Upper lobe of left lung (tissue), 6 donors: ENCODE measurements at regions not wholly inside any gene's neighbourhood (a gene's known extent, or its start where the extent isn't known, plus 50 kb on each side); places are given as distances from the start of the nearest gene placed in this dataset.

ENCODE experiments used
- ATAC-seq, 2 donors: fragments of 200-7000 bp; cut with Tn5 transposase; one replicate each; pipeline ENCODE4 v1.9.1; 2022; ENCODE audit warnings: mild to moderate bottlenecking in 2 of 2, moderate library complexity in 2 of 2; ENCODE audit not compliant: low FRiP score in 2 of 2
- DNase-seq, 2 donors: peaks; one replicate each; pipeline ENCODE4 v3.0.0-alpha.2; 2019 to 2020
- H3K27ac ChIP-seq, 4 donors: fragments of 200-600 bp; sonication (generic); one replicate each; pipeline ENCODE4 v1.5.1; 2016 to 2019
- H3K27me3 ChIP-seq, 4 donors: fragments of 200-600 bp; sonication (generic); one replicate each; pipeline ENCODE4 v1.5.1; 2017 to 2019
- H3K36me3 ChIP-seq, 4 donors: fragments of 200-600 bp; sonication (generic); one replicate each; pipeline ENCODE4 v1.5.1; 2016 to 2019
- H3K4me1 ChIP-seq, 4 donors: fragments of 200-600 bp; sonication (generic); one replicate each; pipeline ENCODE4 v1.5.1; 2018 to 2019
- H3K4me3 ChIP-seq, 4 donors: fragments of 200-600 bp; sonication (generic); one replicate each; pipeline ENCODE4 v1.5.1; 2017 to 2019; ENCODE audit warnings: mild to moderate bottlenecking in 2 of 4, moderate library complexity in 1 of 4
- H3K9me3 ChIP-seq, 4 donors: fragments of 200-600 bp; sonication (generic); one replicate each; pipeline ENCODE4 v1.5.1; 2018 to 2019
- CTCF ChIP-seq, 6 experiments: fragments of 450-650 bp in 4 of 6; fragments of 200-600 bp in 2 of 6; sonication (generic) in 2 of 6; IDR thresholded peaks; one replicate each; pipeline ENCODE4 v1.5.1; 2016 to 2019; ENCODE audit warnings: antibody characterized with exemption in 6 of 6
- EP300 ChIP-seq, 4 donors: sonication (generic); formaldehyde crosslinking; IDR thresholded peaks; one replicate each; pipeline ENCODE4 v1.5.1; 2017; ENCODE audit warnings: antibody characterized with exemption in 4 of 4, control low read depth in 2 of 4
- POLR2A ChIP-seq, 4 donors: fragments of 450-650 bp; IDR thresholded peaks; one replicate each; pipeline ENCODE4 v1.5.1; 2016 to 2017; ENCODE audit warnings: antibody characterized with exemption in 4 of 4, mild to moderate bottlenecking in 2 of 4
- POLR2AphosphoS5 ChIP-seq, 2 donors: sonication (generic); formaldehyde crosslinking; IDR thresholded peaks; one replicate each; pipeline ENCODE4 v1.5.1; 2017; ENCODE audit warnings: antibody characterized with exemption in 2 of 2
- WGBS, 2 donors: methylation state at CpG; one replicate each; pipeline ENCODE4 v1.1.5; 2017 to 2018; 5-methylcytosine and 5-hydroxymethylcytosine counted together
- donor health status: DM: no; HTN: no; CAD: no; lungs with moderate emphysema.
- donor health status: DM: no; HTN: yes; CAD: no; lungs with severe emphysema.

- DNase-seq (no peak), ATAC-seq (no peak)
- WGBS, 2 donors, result 74% methylated on average over 11 of the region's 11 CpGs
- Histone ChIP-seq H3K36me3 (no peaks in the 10 kb centered on the region), H3K4me1 (peaks cover 0 to 3% (median 0%) of the 10 kb centered on the region in 4 donors), H3K27me3 (no peaks in the 10 kb centered on the region), H3K27ac (no peak overlapping the region), H3K9me3 (peaks cover 0 to 8% (median 3%) of the 10 kb centered on the region in 4 donors), H3K4me3 (no peak overlapping the region)
- TF ChIP-seq POLR2A (IDR thresholded peaks at IDR 0.05) (no peak), CTCF (IDR thresholded peaks at IDR 0.05) (no peak), POLR2AphosphoS5 (IDR thresholded peaks at IDR 0.05) (no peak), EP300 (IDR thresholded peaks at IDR 0.05) (no peak)
Measured at GRCh38 chr20:48159145-48160008, 374.1 kb upstream of the SULF2 start.

GRCh38 chr20:48158014-48158413 is 372.7 kb upstream of the SULF2 start:
- H3K27ac ChIP-seq, result no peak overlapping the region
- no peaks in the 10 kb centered on the region for H3K27me3 ChIP-seq
- 51 to 55% methylated on average over 2 of the region's 2 CpGs for WGBS, 2 donors
- no peak for DNase-seq
- H3K36me3 ChIP-seq, result no peaks in the 10 kb centered on the region
- H3K4me1 ChIP-seq, result peaks cover 0 to 3% (median 0%) of the 10 kb centered on the region in 4 donors
- peak in 1 of 2 donors; percentile 38 for ATAC-seq
- no peak for TF ChIP-seq POLR2AphosphoS5 (IDR thresholded peaks at IDR 0.05)
- no peak for TF ChIP-seq EP300 (IDR thresholded peaks at IDR 0.05)
- no peak for TF ChIP-seq CTCF (IDR thresholded peaks at IDR 0.05)
- no peak for TF ChIP-seq POLR2A (IDR thresholded peaks at IDR 0.05)
- peaks cover 0 to 8% (median 3%) of the 10 kb centered on the region in 4 donors for H3K9me3 ChIP-seq
- H3K4me3 ChIP-seq, result no peak overlapping the region

- H3K27me3 ChIP-seq, result no peaks in the 10 kb centered on the region
- H3K36me3 ChIP-seq, result no peaks in the 10 kb centered on the region
- TF ChIP-seq POLR2AphosphoS5 (IDR thresholded peaks at IDR 0.05) (no peak), CTCF (IDR thresholded peaks at IDR 0.05) (no peak), POLR2A (IDR thresholded peaks at IDR 0.05) (no peak), EP300 (IDR thresholded peaks at IDR 0.05) (no peak)
- 87 to 95% methylated on average over 3 of the region's 3 CpGs for WGBS, 2 donors
- H3K27ac ChIP-seq, result no peak overlapping the region
- no peak for DNase-seq
- H3K4me1 ChIP-seq, result peaks cover 0 to 3% (median 0%) of the 10 kb centered on the region in 4 donors
- no peak for ATAC-seq
- no peak overlapping the region for H3K4me3 ChIP-seq
- H3K9me3 ChIP-seq, result peaks cover 0 to 8% (median 3%) of the 10 kb centered on the region in 4 donors
Measured at GRCh38 chr20:48156951-48157700, 371.8 kb upstream of the SULF2 start.

- Histone ChIP-seq H3K9me3 (peaks cover 0 to 8% (median 3%) of the 10 kb centered on the region in 4 donors), H3K27me3 (no peaks in the 10 kb centered on the region), H3K4me3 (no peak overlapping the region), H3K36me3 (no peaks in the 10 kb centered on the region), H3K4me1 (peaks cover 0 to 3% (median 0%) of the 10 kb centered on the region in 4 donors), H3K27ac (no peak overlapping the region)
- DNase-seq (no peak), ATAC-seq (no peak)
- WGBS, 2 donors, result 90 to 93% methylated on average over 2 of the region's 2 CpGs
- no peak for TF ChIP-seq POLR2A (IDR thresholded peaks at IDR 0.05)
- no peak for TF ChIP-seq EP300 (IDR thresholded peaks at IDR 0.05)
- TF ChIP-seq POLR2AphosphoS5 (IDR thresholded peaks at IDR 0.05), result no peak
- TF ChIP-seq CTCF (IDR thresholded peaks at IDR 0.05), result no peak
Measured at GRCh38 chr20:48156521-48156920, 371.2 kb upstream of the SULF2 start.
